ENCODE measurements at regions not wholly inside any gene's neighbourhood (a gene's known extent, or its start where the extent isn't known, plus 50 kb on each side); places are given as distances from the start of the nearest gene placed in this dataset.

GRCh38 chr5:2125901-2126265 lies 243.2 kb upstream of the IRX4 start:
- TF ChIP-seq CTCF (IDR thresholded peaks at IDR 0.05 in 4 of 5, conservative IDR thresholded peaks at IDR 0.05 in 1 of 5) = no peak
- TF ChIP-seq POLR2A (IDR thresholded peaks at IDR 0.05) = no peak
